Endothelial cell of umbilical vein (primary cell): ENCODE measurements at regions not wholly inside any gene's neighbourhood (a gene's known extent, or its start where the extent isn't known, plus 50 kb on each side); places are given as distances from the start of the nearest gene placed in this dataset.

Experiments used
- BruUV-seq: library from RNA; stranded (reverse); fragments of 400-500 nt; replicated peaks from 2 replicates; lab custom pipeline; 2021; lab: Mats Ljungman, UMichigan
- CTCF ChIA-PET: fragments of 300-600, 350-600 bp; sonication (Branson Sonifier 250); formaldehyde crosslinking; loops from one replicate; lab custom pipeline; 2021; ENCODE audit warnings: antibody characterized with exemption, inconsistent platforms; lab: Charles Lee
- POLR2A ChIA-PET: fragments of 300-600, 350-600 bp; sonication (Branson Sonifier 250); formaldehyde crosslinking; loops from one replicate; lab custom pipeline; 2021; ENCODE audit warnings: antibody characterized with exemption, inconsistent platforms; lab: Charles Lee
- DNase-seq: peaks from one replicate; pipeline ENCODE4 v3.0.0-alpha.2; 2011; ENCODE audit warnings: low read depth, low spot score
- FAIRE-seq: peaks from 2 replicates; lab custom pipeline; 2011; peaks lifted over from hg19 to GRCh38; lab: Jason Lieb, UNC
- H2AFZ ChIP-seq: 2 replicates; pipeline ENCODE4 v1.6.0; 2012; ENCODE audit warnings: low read depth, low read length, control low read depth, inconsistent platforms
- H3K27ac ChIP-seq: 2 replicates; pipeline ENCODE4 v1.5.1; 2011; ENCODE audit warnings: low read depth, mild to moderate bottlenecking, control low read depth, low read length, moderate library complexity; ENCODE audit not compliant: insufficient read depth
- H3K27me3 ChIP-seq, 2 experiments: 2 replicates each; pipeline versions ENCODE4 v1.6.0 to v1.6.1; 2011; ENCODE audit warnings: low read length in 2 of 2, mixed read lengths in 1 of 2; ENCODE audit not compliant: control insufficient read depth in 2 of 2, insufficient read depth in 2 of 2
- H3K36me3 ChIP-seq, 2 experiments: 2 replicates in 1 of 2; 3 replicates in 1 of 2; pipeline ENCODE4 v1.5.1; 2011; ENCODE audit warnings: low read length in 2 of 2, mild to moderate bottlenecking in 1 of 2, moderate library complexity in 1 of 2; ENCODE audit not compliant: control insufficient read depth in 2 of 2, insufficient read depth in 2 of 2; ENCODE audit errors: extremely low read depth in 1 of 2
- H3K4me1 ChIP-seq: 3 replicates; pipeline ENCODE4 v1.5.1; 2011; ENCODE audit warnings: mild to moderate bottlenecking, low read length; ENCODE audit not compliant: control insufficient read depth, insufficient read depth; ENCODE audit errors: extremely low read depth
- H3K4me2 ChIP-seq: 2 replicates; pipeline ENCODE4 v1.6.1; 2011; ENCODE audit warnings: low read length, control low read depth, mixed read lengths; ENCODE audit not compliant: insufficient read depth
- H3K4me3 ChIP-seq, 3 experiments: fragments of 200-600 bp in 1 of 3; sonication (generic), shearing (Covaris generic) in 1 of 3; replicated peaks in 1 of 3; 2 replicates each; pipeline ENCODE4 v1.5.1; 2011 to 2016; ENCODE audit warnings: control low read depth in 3 of 3, low read length in 3 of 3, mild to moderate bottlenecking in 2 of 3, inconsistent platforms in 1 of 3, low read depth in 1 of 3, moderate library complexity in 1 of 3; ENCODE audit not compliant: insufficient read depth in 1 of 3
- H3K79me2 ChIP-seq: 2 replicates; pipeline ENCODE4 v1.6.0; 2012; ENCODE audit warnings: low read length, inconsistent platforms; ENCODE audit not compliant: control insufficient read depth, insufficient read depth
- H3K9ac ChIP-seq: replicated peaks from 2 replicates; pipeline ENCODE3; 2011; ENCODE audit warnings: low read length, control low read depth; ENCODE audit not compliant: insufficient read depth; ENCODE audit errors: extremely low read depth
- H3K9me1 ChIP-seq: replicated peaks from 3 replicates; pipeline ENCODE4 v1.6.0; 2011; ENCODE audit warnings: mild to moderate bottlenecking, low read length; ENCODE audit not compliant: control insufficient read depth, insufficient read depth; ENCODE audit errors: extremely low read depth
- H3K9me3 ChIP-seq: replicated peaks from 2 replicates; pipeline ENCODE4 v1.5.1; 2012; ENCODE audit warnings: low read length, inconsistent platforms; ENCODE audit not compliant: control insufficient read depth, insufficient read depth
- H4K20me1 ChIP-seq: replicated peaks from 2 replicates; pipeline ENCODE3; 2011; ENCODE audit warnings: mild to moderate bottlenecking, low read length; ENCODE audit not compliant: control insufficient read depth, insufficient read depth; ENCODE audit errors: extremely low read depth
- EZH2 ChIP-seq: IDR thresholded peaks from 2 replicates; pipeline ENCODE4 v1.6.1; 2012; ENCODE audit warnings: borderline replicate concordance, low read depth, mild to moderate bottlenecking, moderate library complexity, low read length, inconsistent platforms; ENCODE audit not compliant: severe bottlenecking
- GATA2 ChIP-seq: IDR thresholded peaks from 2 replicates; pipeline ENCODE4 v1.7.0; 2011; ENCODE audit warnings: low read depth, mild to moderate bottlenecking, moderate library complexity, mixed read lengths, low read length; ENCODE audit not compliant: insufficient read length, insufficient read depth
- JUN ChIP-seq: IDR thresholded peaks from 2 replicates; pipeline ENCODE4 v1.6.1; 2011; ENCODE audit warnings: borderline replicate concordance, low read depth; ENCODE audit not compliant: insufficient read length, insufficient read depth
- MYC ChIP-seq: IDR thresholded peaks from one replicate; pipeline ENCODE4 v1.6.1; 2011; ENCODE audit warnings: mild to moderate bottlenecking, low read depth, low read length
- POLR2A ChIP-seq: IDR thresholded peaks from 2 replicates; pipeline ENCODE4 v1.6.1; 2012; ENCODE audit warnings: low read depth, mild to moderate bottlenecking, control low read depth, low read length
- POLR2AphosphoS5 ChIP-seq: IDR thresholded peaks from 2 replicates; pipeline ENCODE4 v1.6.1; 2012; ENCODE audit warnings: low read depth, mild to moderate bottlenecking, control low read depth, low read length, moderate library complexity; ENCODE audit not compliant: insufficient read depth
- dilution Hi-C: fragments of 300-500 bp; cut with MboI; formaldehyde crosslinking; loops from one replicate; pipeline ENCODE4 v1.15.0; 2019; ENCODE audit warnings: low sequenced_read_pairs; ENCODE audit not compliant: extremely low pct_ligation_motif_present
- intact Hi-C: fragments of 100-400 bp; cut with micrococcal nuclease; formaldehyde crosslinking; loops from one replicate; pipeline ENCODE4 v1.10.0; 2022
- TF ChIP-seq, protein P1 (sequence below): IDR thresholded peaks from 2 replicates; pipeline ENCODE4 v1.6.1; 2011; ENCODE audit not compliant: insufficient read depth, insufficient read length
- TF ChIP-seq, protein P2 (sequence below), 2 donors: IDR thresholded peaks; 1 replicate in 1 of 2; 2 replicates in 1 of 2; pipeline ENCODE4 v1.5.1; 2011; ENCODE audit warnings: low read length in 2 of 2, mild to moderate bottlenecking in 2 of 2, moderate library complexity in 2 of 2, control low read depth in 1 of 2, inconsistent platforms in 1 of 2, low read depth in 1 of 2; ENCODE audit not compliant: insufficient read depth in 1 of 2; ENCODE audit errors: extremely low read depth in 1 of 2

DNA sequence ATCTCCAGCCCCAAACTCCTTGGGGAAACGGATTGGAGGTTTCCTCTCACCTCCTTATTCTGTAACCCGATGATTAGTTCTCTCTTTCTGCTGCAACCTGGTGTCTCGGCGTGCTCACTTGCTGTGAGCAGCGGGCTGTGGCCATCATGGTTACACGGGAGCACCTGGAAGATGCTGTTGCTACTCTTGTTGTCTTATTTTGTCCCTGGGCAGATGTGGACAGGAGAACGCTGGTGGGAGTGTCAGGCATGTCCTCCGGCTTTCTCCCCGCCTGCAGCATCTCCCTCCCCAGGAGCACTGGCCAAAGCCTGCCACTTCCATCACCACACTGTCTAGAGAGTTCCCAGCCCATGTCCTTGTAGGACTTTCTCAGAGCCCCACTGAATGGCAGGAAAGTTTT, 211.8 kb upstream of the ZNF536 start:
- CTCF ChIA-PET = no interaction called here
- peaks cover 3% of the 10 kb centered on the region for H3K9me3 ChIP-seq
- dilution Hi-C loops (no loop called here), intact Hi-C loops (no loop called here)
- no peaks in the 10 kb centered on the region for H3K36me3 ChIP-seq
- POLR2A ChIA-PET = no interaction called here
- no peak overlapping the region for H2AFZ ChIP-seq
- H3K9me1 ChIP-seq = no peaks in the 10 kb centered on the region
- no peaks in the 10 kb centered on the region for H3K27me3 ChIP-seq
- FAIRE-seq (no peak), DNase-seq (no peak)
- no peak overlapping the region for H3K4me3 ChIP-seq
- H3K79me2 ChIP-seq = no peaks in the 10 kb centered on the region
- H3K4me2 ChIP-seq = no peak overlapping the region
- no peaks in the 10 kb centered on the region for H4K20me1 ChIP-seq
- no peaks in the 10 kb centered on the region for H3K4me1 ChIP-seq
- BruUV-seq = no TSS peak
- TF ChIP-seq, protein P1, sequence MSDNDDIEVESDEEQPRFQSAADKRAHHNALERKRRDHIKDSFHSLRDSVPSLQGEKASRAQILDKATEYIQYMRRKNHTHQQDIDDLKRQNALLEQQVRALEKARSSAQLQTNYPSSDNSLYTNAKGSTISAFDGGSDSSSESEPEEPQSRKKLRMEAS = no peak
- no peak for TF ChIP-seq POLR2A
- no peak for TF ChIP-seq GATA2
- TF ChIP-seq, protein P2, sequence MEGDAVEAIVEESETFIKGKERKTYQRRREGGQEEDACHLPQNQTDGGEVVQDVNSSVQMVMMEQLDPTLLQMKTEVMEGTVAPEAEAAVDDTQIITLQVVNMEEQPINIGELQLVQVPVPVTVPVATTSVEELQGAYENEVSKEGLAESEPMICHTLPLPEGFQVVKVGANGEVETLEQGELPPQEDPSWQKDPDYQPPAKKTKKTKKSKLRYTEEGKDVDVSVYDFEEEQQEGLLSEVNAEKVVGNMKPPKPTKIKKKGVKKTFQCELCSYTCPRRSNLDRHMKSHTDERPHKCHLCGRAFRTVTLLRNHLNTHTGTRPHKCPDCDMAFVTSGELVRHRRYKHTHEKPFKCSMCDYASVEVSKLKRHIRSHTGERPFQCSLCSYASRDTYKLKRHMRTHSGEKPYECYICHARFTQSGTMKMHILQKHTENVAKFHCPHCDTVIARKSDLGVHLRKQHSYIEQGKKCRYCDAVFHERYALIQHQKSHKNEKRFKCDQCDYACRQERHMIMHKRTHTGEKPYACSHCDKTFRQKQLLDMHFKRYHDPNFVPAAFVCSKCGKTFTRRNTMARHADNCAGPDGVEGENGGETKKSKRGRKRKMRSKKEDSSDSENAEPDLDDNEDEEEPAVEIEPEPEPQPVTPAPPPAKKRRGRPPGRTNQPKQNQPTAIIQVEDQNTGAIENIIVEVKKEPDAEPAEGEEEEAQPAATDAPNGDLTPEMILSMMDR (IDR thresholded peaks at IDR 0.05; ENCODE audit: extremely low read depth in 1 of 2, insufficient read depth in 1 of 2, low read depth in 1 of 2, low read length in 2 of 2) = no peak
- no peak for TF ChIP-seq POLR2AphosphoS5
- TF ChIP-seq MYC = no peak
- no peak for TF ChIP-seq EZH2
- TF ChIP-seq JUN = no peak
- no peak overlapping the region for H3K9ac ChIP-seq
- no peak overlapping the region for H3K27ac ChIP-seq
